ENCODE measurements at regions not wholly inside any gene's neighbourhood (a gene's known extent, or its start where the extent isn't known, plus 50 kb on each side); places are given as distances from the start of the nearest gene placed in this dataset.

- TF ChIP-seq CTCF (IDR thresholded peaks at IDR 0.05) (no peak), POLR2A (IDR thresholded peaks at IDR 0.05) (no peak)
These were observed 333.2 kb upstream of the UMPS start for GRCh38 chr3:124397088-124397487.
